NCI-H146 treated with DMSO at 0.1 percent for 48 hours (cell line): ENCODE measurements at regions not wholly inside any gene's neighbourhood (a gene's known extent, or its start where the extent isn't known, plus 50 kb on each side); places are given as distances from the start of the nearest gene placed in this dataset.
A peak's percentile ranks its signal among the peaks of the same experiment; 100 is the strongest.
"Not testable (repeated sequence)": the region's sequence is repeated elsewhere in the genome, so short reads cannot be mapped to it uniquely, and the experiment has no call there.

Source experiments
- DNase-seq: peaks from one replicate; lab custom pipeline; 2025; ENCODE audit not compliant: unreplicated experiment; lab: John Stamatoyannopoulos, UW

DNA sequence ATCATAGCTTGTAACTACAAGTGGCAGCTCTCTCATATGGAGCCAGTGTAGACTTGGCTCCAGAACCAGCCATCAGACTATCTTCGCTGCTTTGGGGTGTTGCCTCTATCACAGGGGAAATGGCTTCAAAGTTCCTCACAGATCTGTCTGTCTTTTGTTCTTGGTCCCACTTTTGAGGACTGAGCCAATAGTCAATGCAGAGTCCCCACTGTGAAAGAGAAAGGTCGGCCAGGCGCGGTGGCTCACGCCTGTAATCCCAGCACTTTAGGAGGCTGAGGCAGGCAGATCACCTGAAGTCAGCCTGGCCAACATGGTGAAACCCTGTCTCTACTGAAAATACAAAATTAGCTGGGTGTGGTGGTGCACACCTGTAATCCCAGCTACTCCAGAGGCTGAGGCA, 86.9 kb upstream of the FZD7 start:
- DNase-seq: not testable (repeated sequence)

DNA sequence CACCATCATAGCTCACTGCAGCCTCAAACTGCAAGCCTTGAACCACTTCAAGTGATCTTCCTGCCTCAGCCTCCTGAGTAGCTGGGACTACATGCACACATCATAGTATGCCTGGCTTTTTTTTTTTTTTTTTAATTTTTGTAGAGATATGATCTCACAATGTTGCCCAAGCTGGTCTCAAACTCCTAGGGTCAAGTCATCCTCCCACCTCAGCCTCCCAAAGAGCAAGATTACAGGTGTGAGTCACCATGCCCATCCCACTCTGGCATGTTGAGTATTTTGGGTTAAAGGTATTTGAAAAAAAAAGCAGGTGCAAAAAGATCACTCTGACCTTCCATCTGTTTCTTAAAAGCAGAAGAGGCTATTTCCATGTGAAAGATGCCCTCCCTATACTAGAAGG, 86.4 kb upstream of the FZD7 start:
- DNase-seq: no peak

GRCh38 chr2:201949181-201949926, 84.3 kb upstream of the FZD7 start:
- peak; percentile 2 for DNase-seq

DNA sequence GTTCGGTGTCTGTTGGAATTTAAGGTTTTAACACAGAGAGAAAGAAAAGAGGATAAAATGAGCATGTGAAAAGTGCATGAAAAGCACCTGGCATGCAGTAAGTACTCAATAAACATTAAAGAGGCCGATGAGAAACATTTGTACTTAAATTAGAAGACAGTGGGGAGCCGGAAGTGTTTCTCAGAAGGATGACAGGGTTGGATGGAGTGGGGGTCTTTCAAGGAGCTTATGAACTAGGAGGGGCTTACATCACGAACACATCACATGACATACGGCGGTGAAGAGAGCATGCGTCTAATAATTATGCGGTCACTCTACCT, 83.8 kb upstream of the FZD7 start:
- no peak for DNase-seq

DNA sequence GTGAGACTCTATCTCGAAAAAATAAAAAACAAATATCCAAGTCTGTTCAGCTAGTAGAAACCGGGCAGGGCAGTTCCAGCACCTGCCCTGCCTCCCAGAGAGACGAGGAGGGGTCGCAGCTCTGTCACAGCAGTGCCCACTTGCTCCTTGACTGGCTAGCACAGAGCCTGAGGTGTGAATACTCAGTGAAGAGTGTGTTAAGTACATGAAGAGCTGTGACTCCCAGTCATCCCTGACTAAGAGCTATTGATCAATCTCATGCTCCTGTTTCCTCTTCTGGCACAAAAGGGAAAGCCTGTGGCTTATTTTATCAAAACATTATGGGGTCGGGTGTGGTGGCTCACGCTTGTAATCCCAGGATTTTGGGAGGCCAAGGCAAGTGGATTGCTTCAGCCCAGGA, 83.0 kb upstream of the FZD7 start:
- no peak for DNase-seq

- DNase-seq: no peak
Measured at GRCh38 chr2:201952187-201952586, 81.5 kb upstream of the FZD7 start.

- no peak for DNase-seq
Measured at GRCh38 chr2:201953396-201953795, 80.3 kb upstream of the FZD7 start.

- DNase-seq: no peak
Measured at GRCh38 chr2:201953880-201954279, 79.8 kb upstream of the FZD7 start.

GRCh38 chr2:201955231-201955630, 78.4 kb upstream of the FZD7 start:
- DNase-seq: no peak

- DNase-seq: no peak
Measured at GRCh38 chr2:201955702-201956141, 77.9 kb upstream of the FZD7 start.

DNA sequence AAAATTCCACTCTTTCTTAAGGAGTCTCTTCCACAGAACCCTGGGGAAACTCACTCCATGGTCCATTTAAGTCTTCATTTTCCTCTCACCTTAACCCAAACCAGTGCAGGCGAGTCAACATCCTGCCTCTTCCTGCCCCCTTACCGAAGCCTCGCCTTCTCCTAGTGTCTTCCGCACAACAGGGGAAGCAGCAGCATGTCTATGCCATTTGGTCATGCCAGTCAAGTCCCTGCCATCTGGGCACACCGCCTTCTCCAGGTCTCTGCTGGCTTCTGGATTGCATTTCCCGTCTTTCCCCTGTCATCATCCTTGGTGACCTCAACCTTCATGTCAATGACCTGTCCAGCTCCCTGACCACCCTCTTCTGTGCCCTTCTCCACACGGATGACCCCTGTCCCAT, 77.3 kb upstream of the FZD7 start:
- DNase-seq: no peak

GRCh38 chr2:201957091-201957490, 76.6 kb upstream of the FZD7 start:
- DNase-seq: no peak

- no peak for DNase-seq
Measured at GRCh38 chr2:201959198-201959597, 74.5 kb upstream of the FZD7 start.

DNA sequence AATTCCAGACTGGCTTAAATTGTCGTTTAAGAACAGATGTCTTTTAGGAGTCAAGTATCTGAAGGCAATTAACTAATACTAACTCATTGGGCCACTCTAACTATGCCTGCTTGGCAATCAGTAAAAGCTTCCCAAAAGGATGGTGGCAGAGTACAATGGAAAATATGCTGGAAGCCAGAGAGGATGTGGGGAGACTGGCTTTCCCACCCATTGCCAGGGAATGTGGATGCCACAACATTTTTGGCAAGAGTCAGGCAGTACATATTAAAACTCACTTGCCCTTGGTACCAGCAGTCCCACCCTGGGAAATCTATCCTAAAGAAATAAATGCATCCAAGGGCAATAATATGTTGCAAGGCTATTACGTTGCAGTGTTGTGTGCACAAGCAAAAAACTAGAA, 74.0 kb upstream of the FZD7 start:
- no peak for DNase-seq

DNA sequence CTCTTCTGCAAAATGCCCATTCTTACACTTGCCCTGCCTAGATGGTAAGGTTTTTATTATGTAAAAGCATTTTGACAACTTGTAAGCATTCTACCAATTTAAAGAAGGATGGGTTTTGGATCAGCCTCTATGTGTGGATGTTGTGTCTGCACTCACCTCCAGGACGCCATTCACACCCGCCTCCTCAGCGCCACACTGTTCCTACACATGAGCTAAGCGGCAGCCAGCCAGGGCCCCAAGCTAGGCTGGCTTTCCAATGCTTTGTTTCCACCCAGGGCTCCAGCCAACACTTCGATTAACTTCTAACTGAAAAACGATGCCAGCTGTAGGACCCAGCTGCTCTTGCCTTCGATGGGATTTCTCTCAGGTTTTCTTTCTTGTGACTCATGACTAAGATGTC, 73.3 kb upstream of the FZD7 start:
- DNase-seq: no peak

DNA sequence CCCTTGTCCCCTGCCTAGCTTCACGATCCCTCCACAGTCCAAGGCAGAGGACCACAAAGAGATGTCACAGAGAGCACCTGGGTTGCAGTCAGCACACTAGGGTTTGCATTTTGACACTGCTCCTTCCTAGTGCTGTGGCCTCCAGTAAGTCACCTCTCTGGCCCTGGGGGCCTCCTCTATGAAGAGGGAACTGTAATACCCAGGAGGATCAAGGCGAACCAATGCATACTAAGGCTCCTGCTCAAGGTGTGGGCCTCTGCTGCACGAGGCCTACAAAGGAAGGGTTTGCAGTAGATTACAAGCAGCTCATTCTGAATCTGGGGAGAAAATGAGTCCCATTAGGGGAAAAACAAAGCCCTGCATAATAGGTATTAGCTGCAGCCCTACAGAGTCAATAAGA, 72.3 kb upstream of the FZD7 start:
- DNase-seq: no peak

- no peak for DNase-seq
Measured at GRCh38 chr2:201962774-201963562, 70.7 kb upstream of the FZD7 start.

GRCh38 chr2:201964011-201964410, 69.6 kb upstream of the FZD7 start:
- DNase-seq: no peak

GRCh38 chr2:201964631-201965206, 68.9 kb upstream of the FZD7 start:
- DNase-seq: no peak

- no peak for DNase-seq
Measured at GRCh38 chr2:201965550-201965949, 68.1 kb upstream of the FZD7 start.

GRCh38 chr2:201966691-201967438, 66.8 kb upstream of the FZD7 start:
- DNase-seq: no peak

DNA sequence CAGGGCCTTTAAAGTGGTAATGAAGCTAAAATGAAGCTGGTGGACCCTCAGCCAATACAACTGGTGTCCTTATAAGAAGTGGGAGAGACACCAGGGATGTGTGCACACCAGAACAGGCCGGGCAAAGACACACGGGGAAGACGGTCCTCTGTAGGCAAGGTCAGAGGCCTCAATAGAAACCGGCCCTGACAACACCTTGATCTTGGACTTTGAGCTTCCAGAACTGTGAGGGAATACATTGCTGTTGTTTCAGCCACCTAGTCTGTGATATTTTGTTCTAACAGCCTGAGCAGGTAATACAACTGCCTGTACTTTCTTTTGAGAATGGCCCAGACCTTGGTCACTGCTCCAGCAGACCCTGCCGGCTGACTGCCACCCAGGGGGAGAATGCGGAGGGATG, 65.6 kb upstream of the FZD7 start:
- no peak for DNase-seq
